Gastrocnemius medialis (tissue), 4 donors: ENCODE measurements at regions not wholly inside any gene's neighbourhood (a gene's known extent, or its start where the extent isn't known, plus 50 kb on each side); places are given as distances from the start of the nearest gene placed in this dataset.

Source experiments
- POLR2A ChIP-seq, 2 donors: fragments of 450-650 bp; IDR thresholded peaks; one replicate each; pipeline ENCODE4 v1.6.1; 2017; ENCODE audit warnings: antibody characterized with exemption in 2 of 2, mild to moderate bottlenecking in 2 of 2, moderate library complexity in 2 of 2
- TF ChIP-seq, protein P1 (sequence below), 5 experiments: fragments of 450-650 bp in 3 of 5; fragments of 200-600 bp in 2 of 5; sonication (generic) in 2 of 5; IDR thresholded peaks in 4 of 5; conservative IDR thresholded peaks in 1 of 5; 1 replicate in 4 of 5; 2 replicates in 1 of 5; pipeline ENCODE4 v1.5.1; 2016 to 2019; ENCODE audit warnings: antibody characterized with exemption in 5 of 5, mild to moderate bottlenecking in 3 of 5, moderate library complexity in 3 of 5

- TF ChIP-seq, protein P1, sequence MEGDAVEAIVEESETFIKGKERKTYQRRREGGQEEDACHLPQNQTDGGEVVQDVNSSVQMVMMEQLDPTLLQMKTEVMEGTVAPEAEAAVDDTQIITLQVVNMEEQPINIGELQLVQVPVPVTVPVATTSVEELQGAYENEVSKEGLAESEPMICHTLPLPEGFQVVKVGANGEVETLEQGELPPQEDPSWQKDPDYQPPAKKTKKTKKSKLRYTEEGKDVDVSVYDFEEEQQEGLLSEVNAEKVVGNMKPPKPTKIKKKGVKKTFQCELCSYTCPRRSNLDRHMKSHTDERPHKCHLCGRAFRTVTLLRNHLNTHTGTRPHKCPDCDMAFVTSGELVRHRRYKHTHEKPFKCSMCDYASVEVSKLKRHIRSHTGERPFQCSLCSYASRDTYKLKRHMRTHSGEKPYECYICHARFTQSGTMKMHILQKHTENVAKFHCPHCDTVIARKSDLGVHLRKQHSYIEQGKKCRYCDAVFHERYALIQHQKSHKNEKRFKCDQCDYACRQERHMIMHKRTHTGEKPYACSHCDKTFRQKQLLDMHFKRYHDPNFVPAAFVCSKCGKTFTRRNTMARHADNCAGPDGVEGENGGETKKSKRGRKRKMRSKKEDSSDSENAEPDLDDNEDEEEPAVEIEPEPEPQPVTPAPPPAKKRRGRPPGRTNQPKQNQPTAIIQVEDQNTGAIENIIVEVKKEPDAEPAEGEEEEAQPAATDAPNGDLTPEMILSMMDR (IDR thresholded peaks at IDR 0.05 in 4 of 5, conservative IDR thresholded peaks at IDR 0.05 in 1 of 5), result no peak
- no peak for TF ChIP-seq POLR2A (IDR thresholded peaks at IDR 0.05)
Observed at GRCh38 chr3:6260551-6261191, 600.2 kb upstream of the GRM7 start.
